ENCODE measurements at regions not wholly inside any gene's neighbourhood (a gene's known extent, or its start where the extent isn't known, plus 50 kb on each side); places are given as distances from the start of the nearest gene placed in this dataset.

- no peak for TF ChIP-seq BHLHE40 (IDR thresholded peaks at IDR 0.05; ENCODE audit: low read depth, low read length)
- no peak for TF ChIP-seq RAD21 (conservative IDR thresholded peaks at IDR 0.05 in 1 of 2, IDR thresholded peaks at IDR 0.05 in 1 of 2)
- TF ChIP-seq CTCF (IDR thresholded peaks at IDR 0.05), result no peak
- TF ChIP-seq KDM1A (IDR thresholded peaks at IDR 0.05; ENCODE audit: low read depth), result no peak
- no peak for TF ChIP-seq EHMT2 (IDR thresholded peaks at IDR 0.05; ENCODE audit: low read depth)
- no peak for TF ChIP-seq POLR2AphosphoS2 (conservative IDR thresholded peaks at IDR 0.05; ENCODE audit: low read length)
- TF ChIP-seq MAFK (IDR thresholded peaks at IDR 0.05; ENCODE audit: partially characterized antibody), result no peak
- no peak for TF ChIP-seq PBX3 (IDR thresholded peaks at IDR 0.05)
- TF ChIP-seq JUN (IDR thresholded peaks at IDR 0.05), result no peak
- no peak for TF ChIP-seq CEBPB (IDR thresholded peaks at IDR 0.05)
- TF ChIP-seq BCL3 (IDR thresholded peaks at IDR 0.05), result no peak
- no peak for TF ChIP-seq SMC3 (IDR thresholded peaks at IDR 0.05)
- no peak for TF ChIP-seq HDAC2 (IDR thresholded peaks at IDR 0.05)
Observed at GRCh38 chr10:28095791-28096378, 97.0 kb upstream of the ODAD2 start.
